Neuronal stem cell (in vitro differentiated cells): ENCODE measurements at regions not wholly inside any gene's neighbourhood (a gene's known extent, or its start where the extent isn't known, plus 50 kb on each side); places are given as distances from the start of the nearest gene placed in this dataset.

Experiments used
- DNase-seq: peaks from one replicate; pipeline ENCODE4 v3.0.0-alpha.2; 2013; ENCODE audit warnings: low spot score
- H2AFZ ChIP-seq: one replicate; pipeline ENCODE4 v1.6.1; 2013; ENCODE audit warnings: mild to moderate bottlenecking, low read length, inconsistent platforms
- H2AK5ac ChIP-seq: 2 replicates; pipeline ENCODE4 v1.6.1; 2013; ENCODE audit warnings: low read depth, mild to moderate bottlenecking, inconsistent platforms, low read length, moderate library complexity, mixed read lengths
- H2BK120ac ChIP-seq: 2 replicates; pipeline ENCODE4 v1.6.1; 2013; ENCODE audit warnings: low read depth, mild to moderate bottlenecking, inconsistent platforms, low read length, moderate library complexity, mixed read lengths
- H2BK12ac ChIP-seq: one replicate; pipeline ENCODE4 v1.6.1; 2013; ENCODE audit warnings: low read length, inconsistent platforms
- H2BK15ac ChIP-seq: 2 replicates; pipeline ENCODE4 v1.6.1; 2013; ENCODE audit warnings: mild to moderate bottlenecking, low read length, inconsistent platforms, mixed read lengths
- H2BK5ac ChIP-seq: one replicate; pipeline ENCODE4 v1.6.1; 2013; ENCODE audit warnings: inconsistent platforms, mild to moderate bottlenecking, low read length, moderate library complexity
- H3K14ac ChIP-seq: one replicate; pipeline ENCODE4 v1.6.1; 2013; ENCODE audit warnings: low read length, inconsistent platforms
- H3K18ac ChIP-seq: 2 replicates; pipeline ENCODE4 v1.6.1; 2013; ENCODE audit warnings: low read length, inconsistent platforms
- H3K23ac ChIP-seq: 2 replicates; pipeline ENCODE4 v1.6.1; 2013; ENCODE audit warnings: low read depth, mild to moderate bottlenecking, mixed read lengths, low read length, inconsistent platforms; ENCODE audit not compliant: poor library complexity
- H3K27ac ChIP-seq: replicated peaks from 3 replicates; pipeline ENCODE4 v1.5.1; 2013; ENCODE audit warnings: low read length, inconsistent platforms
- H3K27me3 ChIP-seq, 3 experiments: 2 replicates each; pipeline ENCODE4 v1.6.1; 2013; ENCODE audit warnings: low read length in 3 of 3, mild to moderate bottlenecking in 2 of 3, inconsistent platforms in 1 of 3, low read depth in 1 of 3, mixed read lengths in 1 of 3, moderate library complexity in 1 of 3; ENCODE audit not compliant: control insufficient read depth in 3 of 3, insufficient read depth in 3 of 3
- H3K36me3 ChIP-seq, 2 donors: replicated peaks in 1 of 2; 2 replicates each; pipeline ENCODE4 v1.6.1; 2013; ENCODE audit warnings: low read length in 2 of 2; ENCODE audit not compliant: control insufficient read depth in 2 of 2, insufficient read depth in 2 of 2
- H3K4ac ChIP-seq: 2 replicates; pipeline ENCODE4 v1.6.1; 2013; ENCODE audit warnings: inconsistent platforms, mild to moderate bottlenecking, low read length, moderate library complexity
- H3K4me1 ChIP-seq, 2 donors: 1 replicate in 1 of 2; 2 replicates in 1 of 2; pipeline ENCODE4 v1.6.1; 2013; ENCODE audit warnings: low read length in 2 of 2, low read depth in 1 of 2; ENCODE audit not compliant: control insufficient read depth in 2 of 2, insufficient read depth in 1 of 2
- H3K4me2 ChIP-seq: one replicate; pipeline ENCODE4 v1.6.1; 2013; ENCODE audit warnings: mild to moderate bottlenecking, low read length, inconsistent platforms; ENCODE audit not compliant: insufficient read depth, poor library complexity, severe bottlenecking
- H3K4me3 ChIP-seq, 2 donors: 2 replicates each; pipeline ENCODE4 v1.5.1; 2013; ENCODE audit warnings: low read length in 2 of 2, mild to moderate bottlenecking in 2 of 2, inconsistent platforms in 1 of 2, moderate library complexity in 1 of 2
- H3K79me1 ChIP-seq: one replicate; pipeline ENCODE4 v1.6.1; 2013; ENCODE audit warnings: low read depth, mild to moderate bottlenecking, inconsistent platforms, low read length, moderate library complexity
- H3K9ac ChIP-seq: one replicate; pipeline ENCODE4 v1.6.1; 2013; ENCODE audit warnings: mild to moderate bottlenecking, low read depth, low read length, inconsistent platforms; ENCODE audit not compliant: poor library complexity
- H3K9me3 ChIP-seq, 2 donors: replicated peaks in 1 of 2; 2 replicates each; pipeline versions ENCODE3 to v1.6.1; 2013; ENCODE audit warnings: low read length in 2 of 2, mild to moderate bottlenecking in 2 of 2, inconsistent platforms in 1 of 2, low read depth in 1 of 2, mixed read lengths in 1 of 2, moderate library complexity in 1 of 2; ENCODE audit not compliant: control insufficient read depth in 2 of 2, insufficient read depth in 1 of 2
- H4K8ac ChIP-seq: one replicate; pipeline ENCODE4 v1.6.1; 2013; ENCODE audit warnings: low read depth, mild to moderate bottlenecking, inconsistent platforms, low read length, moderate library complexity
- H4K91ac ChIP-seq: one replicate; pipeline ENCODE4 v1.6.1; 2013; ENCODE audit warnings: low read length, low read depth, mild to moderate bottlenecking, inconsistent platforms; ENCODE audit not compliant: poor library complexity
- WGBS, 2 donors: extraction: QIAGEN DNeasy Blood & Tissue Kit; methylation state at CpG; one replicate each; pipeline ENCODE4 v1.1.7; 2013; ENCODE audit warnings: missing lambda C conversion rate in 2 of 2, mixed read lengths in 1 of 2; ENCODE audit not compliant: insufficient read length in 2 of 2, insufficient replicate concordance in 1 of 2; ENCODE audit errors: extremely low coverage in 2 of 2; 5-methylcytosine and 5-hydroxymethylcytosine counted together

- H3K36me3 ChIP-seq: no peaks in the 10 kb centered on the region
- H3K9ac ChIP-seq: no peak overlapping the region
- H2BK12ac ChIP-seq: no peak overlapping the region
- H3K4me1 ChIP-seq: no peaks in the 10 kb centered on the region
- no peak overlapping the region for H3K23ac ChIP-seq
- no peak overlapping the region for H3K4me3 ChIP-seq
- no peak overlapping the region for H3K27ac ChIP-seq
- H2BK15ac ChIP-seq: no peak overlapping the region
- H4K91ac ChIP-seq: no peak overlapping the region
- H3K18ac ChIP-seq: no peak overlapping the region
- no peak overlapping the region for H4K8ac ChIP-seq
- no peak overlapping the region for H3K4me2 ChIP-seq
- H3K79me1 ChIP-seq: no peaks in the 10 kb centered on the region
- no peak for DNase-seq
- no peak overlapping the region for H2BK120ac ChIP-seq
- H3K27me3 ChIP-seq: no peaks in the 10 kb centered on the region
- H3K4ac ChIP-seq: no peak overlapping the region
- H3K14ac ChIP-seq: no peak overlapping the region
- no CpG with 5 or more reads among the region's 2 CpGs for WGBS, 2 donors
- H2AK5ac ChIP-seq: no peak overlapping the region
- H2AFZ ChIP-seq: no peak overlapping the region
- H2BK5ac ChIP-seq: no peak overlapping the region
- no peaks in the 10 kb centered on the region for H3K9me3 ChIP-seq
These were observed 64.9 kb upstream of the MAP2 start for GRCh38 chr2:209358992-209359391.

- H3K9me3 ChIP-seq: no peaks in the 10 kb centered on the region
- H4K8ac ChIP-seq: no peak overlapping the region
- H3K4me1 ChIP-seq: peaks cover 3 to 8% of the 10 kb centered on the region in 2 donors
- H3K4me2 ChIP-seq: no peak overlapping the region
- no peak overlapping the region for H3K9ac ChIP-seq
- H2AK5ac ChIP-seq: no peak overlapping the region
- no peak overlapping the region for H4K91ac ChIP-seq
- H3K27me3 ChIP-seq: no peaks in the 10 kb centered on the region
- WGBS, 2 donors: no CpG with 5 or more reads among the region's 1 CpG
- no peak overlapping the region for H2BK5ac ChIP-seq
- H3K4ac ChIP-seq: no peak overlapping the region
- no peak overlapping the region for H2BK12ac ChIP-seq
- no peaks in the 10 kb centered on the region for H3K79me1 ChIP-seq
- H2BK15ac ChIP-seq: no peak overlapping the region
- H3K36me3 ChIP-seq: no peaks in the 10 kb centered on the region
- H3K14ac ChIP-seq: no peak overlapping the region
- H3K23ac ChIP-seq: no peak overlapping the region
- DNase-seq: no peak
- peak overlapping the region; percentile 10 for H2AFZ ChIP-seq
- H2BK120ac ChIP-seq: no peak overlapping the region
- H3K27ac ChIP-seq: no peak overlapping the region
- no peak overlapping the region for H3K18ac ChIP-seq
- no peak overlapping the region for H3K4me3 ChIP-seq
These were observed 56.6 kb upstream of the MAP2 start for GRCh38 chr2:209367075-209367747.

GRCh38 chr2:209368406-209368805, 55.4 kb upstream of the MAP2 start:
- no peak overlapping the region for H2BK5ac ChIP-seq
- H3K23ac ChIP-seq: no peak overlapping the region
- peaks cover 3 to 8% of the 10 kb centered on the region in 2 donors for H3K4me1 ChIP-seq
- no peak overlapping the region for H2BK12ac ChIP-seq
- no peak overlapping the region for H4K8ac ChIP-seq
- no peak overlapping the region for H4K91ac ChIP-seq
- no peaks in the 10 kb centered on the region for H3K36me3 ChIP-seq
- no peak overlapping the region for H2AK5ac ChIP-seq
- no peak overlapping the region for H3K18ac ChIP-seq
- no peaks in the 10 kb centered on the region for H3K79me1 ChIP-seq
- no CpG with 5 or more reads among the region's 2 CpGs for WGBS, 2 donors
- H2AFZ ChIP-seq: peak overlapping the region; percentile 6
- H3K9ac ChIP-seq: no peak overlapping the region
- DNase-seq: no peak
- no peak overlapping the region for H3K27ac ChIP-seq
- no peak overlapping the region for H2BK15ac ChIP-seq
- no peak overlapping the region for H2BK120ac ChIP-seq
- no peak overlapping the region for H3K4me2 ChIP-seq
- H3K27me3 ChIP-seq: no peaks in the 10 kb centered on the region
- no peak overlapping the region for H3K4ac ChIP-seq
- no peak overlapping the region for H3K4me3 ChIP-seq
- no peaks in the 10 kb centered on the region for H3K9me3 ChIP-seq
- H3K14ac ChIP-seq: no peak overlapping the region

GRCh38 chr2:209368914-209369313, 54.9 kb upstream of the MAP2 start:
- Histone ChIP-seq H3K4me1 (peaks cover 3 to 8% of the 10 kb centered on the region in 2 donors), H3K23ac (no peak overlapping the region), H3K4me3 (no peak overlapping the region), H3K18ac (peak overlapping the region; percentile 64), H3K4me2 (no peak overlapping the region), H4K91ac (no peak overlapping the region), H4K8ac (no peak overlapping the region), H2BK120ac (no peak overlapping the region), H2BK5ac (no peak overlapping the region), H3K9ac (no peak overlapping the region), H3K79me1 (no peaks in the 10 kb centered on the region), H3K4ac (no peak overlapping the region), H2BK15ac (no peak overlapping the region), H3K36me3 (no peaks in the 10 kb centered on the region), H3K27ac (no peak overlapping the region), H2AFZ (peak overlapping the region; percentile 2), H3K14ac (no peak overlapping the region), H3K27me3 (no peaks in the 10 kb centered on the region), H2AK5ac (no peak overlapping the region), H3K9me3 (no peaks in the 10 kb centered on the region), H2BK12ac (no peak overlapping the region)
- DNase-seq: no peak
- WGBS, 2 donors: no CpG with 5 or more reads among the region's 5 CpGs
